Psoas muscle (tissue), 7 donors: ENCODE measurements at regions not wholly inside any gene's neighbourhood (a gene's known extent, or its start where the extent isn't known, plus 50 kb on each side); places are given as distances from the start of the nearest gene placed in this dataset.

Experiments
- ATAC-seq, 4 donors: fragments of 200-7000 bp; cut with Tn5 transposase; one replicate each; pipeline ENCODE4 v1.9.1; 2020; ENCODE audit warnings: moderate library complexity in 3 of 4, mild to moderate bottlenecking in 2 of 4
- DNase-seq, 2 donors: peaks; one replicate each; pipeline ENCODE4 v3.0.0-alpha.2; 2020
- H3K27ac ChIP-seq: fragments of 200-600 bp; one replicate; pipeline ENCODE4 v1.8.0; 2022
- H3K27me3 ChIP-seq, 3 donors: fragments of 200-600 bp in 1 of 3; one replicate each; pipeline versions ENCODE4 v1.6.1 to v1.8.0; 2013 to 2022; ENCODE audit warnings: low read length in 2 of 3, mild to moderate bottlenecking in 2 of 3, moderate library complexity in 1 of 3; ENCODE audit not compliant: insufficient read depth in 3 of 3
- H3K36me3 ChIP-seq, 2 donors: fragments of 200-600 bp in 1 of 2; one replicate each; pipeline versions ENCODE4 v1.6.1 to v1.8.0; 2013 to 2022; ENCODE audit warnings: low read depth in 1 of 2, mild to moderate bottlenecking in 1 of 2, moderate library complexity in 1 of 2; ENCODE audit not compliant: insufficient read depth in 1 of 2
- H3K4me1 ChIP-seq: fragments of 200-600 bp; one replicate; pipeline ENCODE4 v1.8.0; 2022
- H3K4me3 ChIP-seq: fragments of 200-600 bp; one replicate; pipeline ENCODE4 v1.8.0; 2022; ENCODE audit warnings: mild to moderate bottlenecking
- H3K9me3 ChIP-seq: fragments of 200-600 bp; one replicate; pipeline ENCODE4 v1.8.0; 2022
- CTCF ChIP-seq: fragments of 200-600 bp; IDR thresholded peaks from one replicate; pipeline ENCODE4 v1.8.0; 2022; ENCODE audit warnings: antibody characterized with exemption
- WGBS, 3 donors: extraction: QIAGEN DNeasy Blood & Tissue Kit; methylation state at CpG; one replicate each; pipeline versions ENCODE4 v1.1.6 to v1.1.7; 2013; 5-methylcytosine and 5-hydroxymethylcytosine counted together
- intact Hi-C, 2 donors: fragments of 100-400 bp; cut with DNase I; formaldehyde crosslinking; loops; one replicate each; pipeline versions ENCODE4 v1.11.0 to v1.14.2; 2022
- donor health status: healthy with polysubstance abuse.
- donor health status: DM: no; HTN: no; CAD: no; lungs with moderate emphysema.
- donor health status: Bipolar disorder and iron deficiency.
- donor health status: healthy.
- donor health status: DM: yes; HTN: yes; CAD: no.
- donor health status: DM: no; HTN: no; CAD: no.
- donor health status: DM: yes; HTN: yes; CAD: no.

DNA sequence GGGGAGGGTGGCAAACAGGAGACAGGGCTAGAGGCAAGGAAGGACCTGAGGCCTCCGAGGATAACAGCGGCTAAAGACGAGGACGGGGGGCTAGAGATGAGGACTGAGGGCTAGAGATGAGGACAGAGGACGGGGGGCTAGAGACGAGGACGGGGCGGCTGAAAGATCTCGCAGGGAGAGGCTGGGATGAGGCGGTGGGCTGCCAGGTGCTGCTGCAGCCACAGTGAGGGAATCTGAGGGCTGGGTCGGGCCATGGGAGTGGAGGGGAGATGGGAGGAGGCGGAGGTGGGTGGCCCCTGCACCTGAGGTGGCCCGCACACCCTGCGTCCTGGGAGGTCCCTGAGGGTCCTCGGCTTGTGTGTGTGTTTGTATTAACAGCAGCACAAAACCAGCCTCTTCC lies 350.2 kb upstream of the SALL3 start:
- TF ChIP-seq CTCF: no peak
- Histone ChIP-seq H3K9me3 (no peaks in the 10 kb centered on the region), H3K4me3 (no peak overlapping the region), H3K36me3 (no peaks in the 10 kb centered on the region), H3K27me3 (no peaks in the 10 kb centered on the region), H3K27ac (no peak overlapping the region), H3K4me1 (no peaks in the 10 kb centered on the region)
- no peak for ATAC-seq
- WGBS, 3 donors: 89 to 96% (median 91%) methylated on average over 15 of the region's 15 CpGs
- DNase-seq: no peak
- intact Hi-C loops: no loop called here

DNA sequence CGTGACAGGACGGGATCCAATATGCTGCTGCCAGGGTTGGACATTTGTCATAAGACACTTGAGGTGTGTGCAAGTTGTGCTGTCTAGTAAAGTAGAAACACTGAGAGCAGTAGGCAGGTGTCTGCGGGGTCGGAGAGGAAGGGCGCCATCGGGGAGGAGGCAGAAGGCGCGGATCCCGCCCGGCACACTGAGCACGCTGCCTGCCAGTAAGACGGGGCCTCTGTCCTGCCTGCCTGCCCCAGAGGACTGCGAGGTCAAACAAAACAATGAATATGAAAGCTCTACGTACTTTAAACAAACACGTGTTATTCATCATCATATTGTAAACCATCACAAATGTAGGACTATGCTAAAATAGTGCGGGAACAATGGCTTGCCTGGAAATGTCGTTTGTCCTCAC lies 349.3 kb upstream of the SALL3 start:
- intact Hi-C loops: no loop called here
- H3K36me3 ChIP-seq: no peaks in the 10 kb centered on the region
- H3K4me3 ChIP-seq: no peak overlapping the region
- no peaks in the 10 kb centered on the region for H3K9me3 ChIP-seq
- TF ChIP-seq CTCF: no peak
- no peaks in the 10 kb centered on the region for H3K4me1 ChIP-seq
- H3K27ac ChIP-seq: no peak overlapping the region
- H3K27me3 ChIP-seq: no peaks in the 10 kb centered on the region
- WGBS, 3 donors: 78 to 87% (median 81%) methylated on average over 17 of the region's 17 CpGs
- no peak for DNase-seq
- ATAC-seq: no peak

GRCh38 chr18:78630981-78631510 lies 348.6 kb upstream of the SALL3 start:
- Histone ChIP-seq H3K4me1 (no peaks in the 10 kb centered on the region), H3K27me3 (no peaks in the 10 kb centered on the region), H3K27ac (no peak overlapping the region), H3K36me3 (no peaks in the 10 kb centered on the region), H3K9me3 (no peaks in the 10 kb centered on the region), H3K4me3 (no peak overlapping the region)
- DNase-seq: no peak
- intact Hi-C loops: no loop called here
- no peak for ATAC-seq
- WGBS, 3 donors: 64 to 75% (median 75%) methylated on average over 14 of the region's 14 CpGs
- TF ChIP-seq CTCF: no peak

DNA sequence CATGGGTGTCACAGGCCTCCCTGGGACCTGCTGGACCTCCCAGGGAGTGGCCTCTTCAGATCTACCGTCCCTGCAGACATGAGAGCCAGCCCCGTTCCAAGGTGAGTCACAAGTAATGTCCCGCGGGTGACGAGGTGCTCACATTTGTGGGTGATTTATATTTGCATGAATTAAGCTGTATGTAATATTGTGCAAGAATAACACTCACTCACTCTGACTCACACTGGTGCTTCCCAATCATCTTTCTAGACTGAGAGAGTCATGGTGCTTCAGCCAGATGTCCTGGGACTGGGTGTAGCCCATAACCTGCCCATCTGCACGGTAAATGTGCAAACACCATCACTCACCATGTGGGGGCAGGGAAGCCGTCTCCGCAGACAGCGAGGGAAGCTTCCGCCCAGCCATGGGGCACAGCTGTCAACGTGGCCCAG lies 347.5 kb upstream of the SALL3 start:
- no peaks in the 10 kb centered on the region for H3K9me3 ChIP-seq
- TF ChIP-seq CTCF: no peak
- H3K4me1 ChIP-seq: no peaks in the 10 kb centered on the region
- WGBS, 3 donors: 69 to 78% (median 70%) methylated on average over 11 of the region's 11 CpGs
- H3K27me3 ChIP-seq: no peaks in the 10 kb centered on the region
- intact Hi-C loops: no loop called here
- no peak overlapping the region for H3K27ac ChIP-seq
- H3K36me3 ChIP-seq: no peaks in the 10 kb centered on the region
- H3K4me3 ChIP-seq: no peak overlapping the region
- ATAC-seq (no peak), DNase-seq (no peak)

- Histone ChIP-seq H3K4me3 (no peak overlapping the region), H3K27ac (no peak overlapping the region), H3K9me3 (no peaks in the 10 kb centered on the region), H3K36me3 (no peaks in the 10 kb centered on the region), H3K27me3 (no peaks in the 10 kb centered on the region), H3K4me1 (no peaks in the 10 kb centered on the region)
- ATAC-seq (no peak), DNase-seq (no peak)
- WGBS, 3 donors: 55 to 64% (median 59%) methylated on average over 20 of the region's 20 CpGs
- TF ChIP-seq CTCF: no peak
- intact Hi-C loops: no loop called here
Measured at GRCh38 chr18:78634061-78634696, 345.4 kb upstream of the SALL3 start.
